Hepatic stellate cell (primary cell): ENCODE measurements at regions not wholly inside any gene's neighbourhood (a gene's known extent, or its start where the extent isn't known, plus 50 kb on each side); places are given as distances from the start of the nearest gene placed in this dataset.

ENCODE experiments used
- DNase-seq: peaks from one replicate; pipeline ENCODE4 v3.0.0; 2011; ENCODE audit warnings: low spot score

GRCh38 chr13:38606699-38607535 lies 80.0 kb upstream of the FREM2 start:
- DNase-seq: no peak

GRCh38 chr13:38617936-38618335 lies 68.9 kb upstream of the FREM2 start:
- no peak for DNase-seq

- DNase-seq: no peak
Observed at GRCh38 chr13:38618336-38618735, 68.5 kb upstream of the FREM2 start.

GRCh38 chr13:38618881-38619280 lies 68.0 kb upstream of the FREM2 start:
- no peak for DNase-seq

GRCh38 chr13:38620876-38621275 lies 66.0 kb upstream of the FREM2 start:
- no peak for DNase-seq

- DNase-seq: no peak
Observed at GRCh38 chr13:38624822-38625221, 62.1 kb upstream of the FREM2 start.

- DNase-seq: no peak
Observed at GRCh38 chr13:38628554-38628953, 58.3 kb upstream of the FREM2 start.

GRCh38 chr13:38630780-38631179 lies 56.1 kb upstream of the FREM2 start:
- no peak for DNase-seq

- no peak for DNase-seq
Observed at GRCh38 chr13:38635030-38635429, 51.8 kb upstream of the FREM2 start.

- no peak for DNase-seq
Observed at GRCh38 chr13:38636073-38636472, 50.8 kb upstream of the FREM2 start.

- DNase-seq: no peak
Observed at GRCh38 chr13:38636761-38637160, 50.1 kb upstream of the FREM2 start.
